GM12891 (cell line): ENCODE measurements at regions not wholly inside any gene's neighbourhood (a gene's known extent, or its start where the extent isn't known, plus 50 kb on each side); places are given as distances from the start of the nearest gene placed in this dataset.

Experiments
- PAX5 ChIP-seq: IDR thresholded peaks from 2 replicates; pipeline ENCODE4 v1.6.1; 2011; ENCODE audit warnings: low read length, moderate library complexity, mild to moderate bottlenecking; ENCODE audit not compliant: insufficient read depth, severe bottlenecking
- POLR2A ChIP-seq: IDR thresholded peaks from 2 replicates; pipeline ENCODE4 v1.6.1; 2011; ENCODE audit warnings: low read depth, low read length, control low read depth
- POLR2AphosphoS5 ChIP-seq: IDR thresholded peaks from 2 replicates; pipeline ENCODE4 v1.6.1; 2011; ENCODE audit warnings: low read depth, low read length, control low read depth
- SPI1 ChIP-seq: IDR thresholded peaks from 2 replicates; pipeline ENCODE4 v1.6.1; 2011; ENCODE audit warnings: low read depth, low read length, control low read depth
- TAF1 ChIP-seq: IDR thresholded peaks from 2 replicates; pipeline ENCODE4 v1.6.1; 2011; ENCODE audit warnings: low read depth, low read length, control low read depth

GRCh38 chr3:130820976-130821375 lies 72.9 kb upstream of the ATP2C1 start:
- TF ChIP-seq POLR2A = no peak
- TF ChIP-seq POLR2AphosphoS5 = no peak
- TF ChIP-seq TAF1 = no peak
- TF ChIP-seq PAX5 = no peak
- no peak for TF ChIP-seq SPI1
